ENCODE measurements at regions not wholly inside any gene's neighbourhood (a gene's known extent, or its start where the extent isn't known, plus 50 kb on each side); places are given as distances from the start of the nearest gene placed in this dataset.
"Not testable (repeated sequence)": the region's sequence is repeated elsewhere in the genome, so short reads cannot be mapped to it uniquely, and the experiment has no call there.

- no peak for DNase-seq (ENCODE audit: low read depth, low spot score)
- CTCF ChIA-PET, result interaction anchor here (0.6 to 1.0 kb wide), 2 partner anchors 12 to 472 kb away, joined by 4 to 5 read pairs; no protein-coding TSS in a partner anchor
- TF ChIP-seq CTCF (IDR thresholded peaks at IDR 0.05; ENCODE audit: insufficient read depth, low read length, missing control alignments), result no peak
- no peak overlapping the region for H3K4me3 ChIP-seq (ENCODE audit: low read depth, low read length)
- POLR2A ChIA-PET, result no interaction called here
Measured at GRCh38 chr17:12195418-12195817, 174.7 kb downstream of the MAP2K4 start.

GRCh38 chr17:12201294-12201880 is 180.7 kb downstream of the MAP2K4 start:
- DNase-seq (ENCODE audit: low read depth, low spot score), result no peak
- no peak for TF ChIP-seq CTCF (IDR thresholded peaks at IDR 0.05; ENCODE audit: insufficient read depth, low read length, missing control alignments)
- ChIA-PET POLR2A (no interaction called here), CTCF (interaction anchor here (0.8 to 1.5 kb wide), 3 partner anchors 18 to 466 kb away, joined by 3 to 6 read pairs (median 4); no protein-coding TSS in a partner anchor)
- no peak overlapping the region for H3K4me3 ChIP-seq (ENCODE audit: low read depth, low read length)

DNA sequence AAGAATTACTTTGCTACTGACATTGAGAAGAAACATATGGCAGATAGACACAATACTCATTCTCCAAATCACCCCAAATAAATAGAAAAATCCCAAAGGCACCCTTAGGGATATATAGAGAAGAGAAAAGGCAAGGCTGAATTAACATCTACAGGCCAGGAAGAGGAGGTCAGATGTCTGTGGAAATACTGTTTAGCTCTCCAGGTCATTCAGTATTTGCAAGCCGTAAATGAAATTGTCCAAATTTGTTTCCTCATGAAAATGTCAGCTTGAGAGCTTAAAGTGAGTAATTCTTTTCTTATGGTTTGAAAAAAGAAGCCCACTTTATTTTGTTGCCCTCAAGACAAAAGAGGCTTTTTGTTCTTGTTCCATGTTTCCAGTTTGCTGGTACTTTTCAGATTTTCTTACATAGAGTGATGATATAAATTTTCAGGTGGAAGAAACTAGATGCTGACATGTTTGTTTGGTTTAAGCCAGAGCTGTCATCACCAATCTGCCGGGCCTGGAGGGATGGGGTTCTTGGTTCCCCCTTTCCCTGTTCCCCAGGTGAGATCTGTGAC is 189.0 kb downstream of the MAP2K4 start:
- DNase-seq (ENCODE audit: low read depth, low spot score), result no peak
- no peak for TF ChIP-seq CTCF (IDR thresholded peaks at IDR 0.05; ENCODE audit: insufficient read depth, low read length, missing control alignments)
- POLR2A ChIA-PET, result no interaction called here
- H3K4me3 ChIP-seq (ENCODE audit: low read depth, low read length), result no peak overlapping the region
- CTCF ChIA-PET, result interaction anchor here (1.5 kb wide), 1 partner anchor 793 kb away, joined by 3 read pairs; no protein-coding TSS in a partner anchor

- DNase-seq (ENCODE audit: low read depth, low spot score); POLR2A ChIA-PET; H3K4me3 ChIP-seq (ENCODE audit: low read depth, low read length): not testable (repeated sequence)
Measured at GRCh38 chr17:12220714-12221439, 200.2 kb downstream of the MAP2K4 start.

GRCh38 chr17:12222392-12222791 is 201.7 kb downstream of the MAP2K4 start:
- no peak for TF ChIP-seq CTCF (IDR thresholded peaks at IDR 0.05; ENCODE audit: insufficient read depth, low read length, missing control alignments)
- CTCF ChIA-PET, result interaction anchor here (1.8 kb wide), 1 partner anchor 9 kb away, joined by 6 read pairs; no protein-coding TSS in a partner anchor
- POLR2A ChIA-PET, result no interaction called here
- no peak for DNase-seq (ENCODE audit: low read depth, low spot score)
- H3K4me3 ChIP-seq (ENCODE audit: low read depth, low read length), result no peak overlapping the region

More at GRCh38 chr17:12220714-12221439, 200.2 kb downstream of the MAP2K4 start:
- CTCF ChIA-PET, result interaction anchor here (1.8 kb wide), 1 partner anchor 10 kb away, joined by 6 read pairs; no protein-coding TSS in a partner anchor

GRCh38 chr17:12227547-12227946 is 206.9 kb downstream of the MAP2K4 start:
- DNase-seq (ENCODE audit: low read depth, low spot score), result no peak
- no peak overlapping the region for H3K4me3 ChIP-seq (ENCODE audit: low read depth, low read length)
- ChIA-PET POLR2A (no interaction called here), CTCF (no interaction called here)
- TF ChIP-seq CTCF (IDR thresholded peaks at IDR 0.05; ENCODE audit: insufficient read depth, low read length, missing control alignments), result no peak

Measured in AG04449 (cell line).